ENCODE measurements at regions not wholly inside any gene's neighbourhood (a gene's known extent, or its start where the extent isn't known, plus 50 kb on each side); places are given as distances from the start of the nearest gene placed in this dataset.

DNA sequence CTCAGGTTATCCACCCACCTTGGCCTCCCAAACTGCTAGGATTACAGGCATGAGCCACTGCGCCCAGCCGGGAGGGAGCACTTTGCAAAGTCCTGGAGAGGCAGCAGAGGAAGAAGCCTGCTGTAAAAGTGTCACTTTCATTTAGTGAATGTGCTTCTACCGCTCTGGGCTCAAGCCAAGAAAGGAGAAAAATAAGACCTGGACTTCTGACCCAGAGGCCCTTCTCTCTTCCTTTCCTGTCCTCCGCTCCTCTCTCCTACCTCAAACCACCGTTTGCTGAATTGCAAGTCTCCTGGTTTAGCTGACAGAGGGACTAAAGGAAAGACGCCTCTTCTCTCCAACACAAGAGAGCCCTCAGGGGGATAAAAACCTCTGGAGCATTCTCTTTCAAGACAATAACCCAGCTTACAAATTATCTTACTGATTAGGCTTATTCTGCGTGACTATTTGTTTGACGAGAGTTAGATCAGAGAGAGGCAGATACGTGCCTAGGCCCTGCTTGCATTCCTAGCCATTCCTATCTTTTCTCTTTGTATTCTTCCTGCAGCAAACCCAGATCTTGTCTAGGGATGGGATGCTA is 84.2 kb upstream of the SLC22A23 start:
- no peak for TF ChIP-seq EZH2 (IDR thresholded peaks at IDR 0.05; ENCODE audit: borderline replicate concordance, low read depth, low read length, poor library complexity, severe bottlenecking)
- TF ChIP-seq, protein P1, sequence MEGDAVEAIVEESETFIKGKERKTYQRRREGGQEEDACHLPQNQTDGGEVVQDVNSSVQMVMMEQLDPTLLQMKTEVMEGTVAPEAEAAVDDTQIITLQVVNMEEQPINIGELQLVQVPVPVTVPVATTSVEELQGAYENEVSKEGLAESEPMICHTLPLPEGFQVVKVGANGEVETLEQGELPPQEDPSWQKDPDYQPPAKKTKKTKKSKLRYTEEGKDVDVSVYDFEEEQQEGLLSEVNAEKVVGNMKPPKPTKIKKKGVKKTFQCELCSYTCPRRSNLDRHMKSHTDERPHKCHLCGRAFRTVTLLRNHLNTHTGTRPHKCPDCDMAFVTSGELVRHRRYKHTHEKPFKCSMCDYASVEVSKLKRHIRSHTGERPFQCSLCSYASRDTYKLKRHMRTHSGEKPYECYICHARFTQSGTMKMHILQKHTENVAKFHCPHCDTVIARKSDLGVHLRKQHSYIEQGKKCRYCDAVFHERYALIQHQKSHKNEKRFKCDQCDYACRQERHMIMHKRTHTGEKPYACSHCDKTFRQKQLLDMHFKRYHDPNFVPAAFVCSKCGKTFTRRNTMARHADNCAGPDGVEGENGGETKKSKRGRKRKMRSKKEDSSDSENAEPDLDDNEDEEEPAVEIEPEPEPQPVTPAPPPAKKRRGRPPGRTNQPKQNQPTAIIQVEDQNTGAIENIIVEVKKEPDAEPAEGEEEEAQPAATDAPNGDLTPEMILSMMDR (conservative IDR thresholded peaks at IDR 0.05; ENCODE audit: low read depth, low read length) = no peak
